A549 (cell line): ENCODE measurements at regions not wholly inside any gene's neighbourhood (a gene's known extent, or its start where the extent isn't known, plus 50 kb on each side); places are given as distances from the start of the nearest gene placed in this dataset.
A peak's percentile ranks its signal among the peaks of the same experiment; 100 is the strongest.
"Not testable (repeated sequence)": the region's sequence is repeated elsewhere in the genome, so short reads cannot be mapped to it uniquely, and the experiment has no call there.

ENCODE experiments used
- ATAC-seq, 2 experiments: fragments of 200-7000 bp in 1 of 2; fragments of >200 bp in 1 of 2; cut with Nextera tagmentation in 1 of 2; cut with Tn5 transposase in 1 of 2; 3 replicates each; pipeline versions ENCODE4 v1.8.0 to v1.9.1; 2018 to 2020; ENCODE audit warnings: mild to moderate bottlenecking in 1 of 2, moderate library complexity in 1 of 2
- CTCF ChIA-PET: fragments of 300-600 bp; sonication (Branson Sonifier 250); formaldehyde crosslinking; extraction: SDS; loops from one replicate; lab custom pipeline; 2021; ENCODE audit warnings: antibody characterized with exemption, inconsistent platforms; lab: Yijun Ruan, JAX
- POLR2A ChIA-PET: fragments of 350-600 bp; formaldehyde crosslinking; extraction: SDS; loops from one replicate; lab custom pipeline; 2021; ENCODE audit warnings: antibody characterized with exemption, inconsistent platforms; lab: Yijun Ruan, JAX
- DNase-seq, 2 experiments: peaks; one replicate each; pipeline versions ENCODE4 v3.0.0 to v3.0.0-alpha.2; 2011 to 2016; ENCODE audit warnings: low read depth in 1 of 2, low spot score in 1 of 2
- FAIRE-seq: peaks from 2 replicates; lab custom pipeline; 2011; peaks lifted over from hg19 to GRCh38; lab: Jason Lieb, UNC
- H3K27ac ChIP-seq, 2 experiments: fragments of >200 bp; sonication (Bioruptor Twin); formaldehyde crosslinking; 3 replicates each; pipeline ENCODE4 v1.5.1; 2016 to 2017
- H3K4me1 ChIP-seq: fragments of >200 bp; sonication (Bioruptor Twin); formaldehyde crosslinking; 3 replicates; pipeline ENCODE4 v1.6.1; 2016
- H3K4me2 ChIP-seq: fragments of >200 bp; sonication (Bioruptor Twin); formaldehyde crosslinking; 3 replicates; pipeline ENCODE4 v1.6.1; 2016
- H3K4me3 ChIP-seq: fragments of >200 bp; sonication (Bioruptor Twin); formaldehyde crosslinking; 3 replicates; pipeline ENCODE4 v1.5.1; 2016
- H3K9me3 ChIP-seq: fragments of >200 bp; sonication (Bioruptor Twin); formaldehyde crosslinking; 3 replicates; pipeline ENCODE4 v1.6.1; 2016
- RAD21 ChIP-seq, 2 experiments: fragments of >200 bp in 1 of 2; sonication (Bioruptor Twin) in 1 of 2; formaldehyde crosslinking in 1 of 2; IDR thresholded peaks in 1 of 2; conservative IDR thresholded peaks in 1 of 2; 2 replicates in 1 of 2; 3 replicates in 1 of 2; pipeline ENCODE4 v1.6.1; 2012 to 2018; ENCODE audit warnings: inconsistent platforms in 1 of 2
- SMC3 ChIP-seq: fragments of >200 bp; sonication (Bioruptor Twin); formaldehyde crosslinking; IDR thresholded peaks from 3 replicates; pipeline ENCODE4 v1.6.1; 2018; ENCODE audit warnings: inconsistent platforms
- WGBS: methylation state at CpG from one replicate; pipeline ENCODE4 v1.1.6; 2017; ENCODE audit errors: missing lambda C conversion rate; 5-methylcytosine and 5-hydroxymethylcytosine counted together
- TF ChIP-seq, protein P1 (sequence below): fragments of >200 bp; sonication (Bioruptor Twin); formaldehyde crosslinking; IDR thresholded peaks from 3 replicates; pipeline ENCODE4 v1.5.1; 2016

DNA sequence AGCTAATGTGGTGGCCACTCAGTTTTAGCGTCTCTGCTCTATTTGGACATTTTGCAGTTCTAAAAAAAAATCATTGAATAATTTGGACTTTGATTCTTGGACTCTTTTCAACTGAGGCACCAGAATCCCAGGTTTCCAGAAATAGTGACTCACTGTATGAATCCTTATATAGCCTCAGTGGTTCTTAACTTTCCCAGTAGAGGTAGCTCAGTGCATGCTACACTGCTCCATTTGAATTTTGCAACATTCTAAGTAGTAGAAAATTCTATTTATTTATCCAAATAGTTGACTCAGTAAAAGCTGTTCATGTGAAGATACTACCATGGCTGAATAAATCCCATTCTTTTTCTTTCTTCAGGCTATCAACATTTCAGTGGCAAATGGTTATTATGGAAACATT is 1544.0 kb downstream of the RPIA start:
- H3K27ac ChIP-seq, FAIRE-seq, DNase-seq, H3K4me2 ChIP-seq, CTCF ChIA-PET, POLR2A ChIA-PET, H3K4me3 ChIP-seq, H3K4me1 ChIP-seq, H3K9me3 ChIP-seq: not testable (repeated sequence)
- peak; percentile 24 to 34; a peak in 1 of 6 replicates for ATAC-seq
- 11% methylated on average over 1 of the region's 1 CpG for WGBS

DNA sequence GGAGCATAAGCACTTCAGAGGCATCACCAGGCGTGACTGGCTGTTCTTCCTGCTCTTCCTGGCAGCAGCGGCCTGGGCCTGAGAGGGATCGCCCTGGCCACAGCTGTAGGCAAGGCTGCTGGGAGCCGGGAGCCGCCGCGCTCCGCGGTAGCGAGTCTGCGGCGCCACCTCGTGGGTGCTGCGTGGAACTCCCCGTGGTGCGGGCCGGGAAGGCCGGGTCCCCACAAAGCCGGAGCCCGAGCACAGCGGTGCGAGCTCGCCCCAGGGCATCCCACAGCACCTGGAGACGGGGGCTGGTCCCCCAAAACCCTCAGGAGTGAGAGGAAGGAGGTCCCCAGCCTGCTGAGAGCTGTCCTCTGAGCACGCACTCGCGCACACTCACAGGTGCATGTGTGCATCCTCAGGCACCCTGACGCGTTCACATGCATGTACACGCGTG is 1546.5 kb downstream of the RPIA start:
- not testable (repeated sequence) for H3K4me1 ChIP-seq, H3K27ac ChIP-seq
- peak overlapping the region; percentile 23; the same call in 1 of the 3 replicates for H3K4me2 ChIP-seq
- 31% methylated on average over 17 of the region's 31 CpGs for WGBS
- TF ChIP-seq RAD21 (conservative IDR thresholded peaks at IDR 0.05 in 1 of 2, IDR thresholded peaks at IDR 0.05 in 1 of 2) (peak; percentile 35 to 55), SMC3 (peak; percentile 43; the same call in 2 of the 3 replicates)
- TF ChIP-seq, protein P1, sequence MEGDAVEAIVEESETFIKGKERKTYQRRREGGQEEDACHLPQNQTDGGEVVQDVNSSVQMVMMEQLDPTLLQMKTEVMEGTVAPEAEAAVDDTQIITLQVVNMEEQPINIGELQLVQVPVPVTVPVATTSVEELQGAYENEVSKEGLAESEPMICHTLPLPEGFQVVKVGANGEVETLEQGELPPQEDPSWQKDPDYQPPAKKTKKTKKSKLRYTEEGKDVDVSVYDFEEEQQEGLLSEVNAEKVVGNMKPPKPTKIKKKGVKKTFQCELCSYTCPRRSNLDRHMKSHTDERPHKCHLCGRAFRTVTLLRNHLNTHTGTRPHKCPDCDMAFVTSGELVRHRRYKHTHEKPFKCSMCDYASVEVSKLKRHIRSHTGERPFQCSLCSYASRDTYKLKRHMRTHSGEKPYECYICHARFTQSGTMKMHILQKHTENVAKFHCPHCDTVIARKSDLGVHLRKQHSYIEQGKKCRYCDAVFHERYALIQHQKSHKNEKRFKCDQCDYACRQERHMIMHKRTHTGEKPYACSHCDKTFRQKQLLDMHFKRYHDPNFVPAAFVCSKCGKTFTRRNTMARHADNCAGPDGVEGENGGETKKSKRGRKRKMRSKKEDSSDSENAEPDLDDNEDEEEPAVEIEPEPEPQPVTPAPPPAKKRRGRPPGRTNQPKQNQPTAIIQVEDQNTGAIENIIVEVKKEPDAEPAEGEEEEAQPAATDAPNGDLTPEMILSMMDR: peak; percentile 33
- TF ChIP-seq, all 56 proteins: peak for 3; not testable (repeated sequence) for 53
- H3K9me3 ChIP-seq, FAIRE-seq, POLR2A ChIA-PET, H3K4me3 ChIP-seq: not testable (repeated sequence)
- DNase-seq (peak in 1 of 2 experiments; percentile 23), ATAC-seq (peak in 1 of 2 experiments; percentile 90; a peak in 3 of 6 replicates)
- CTCF ChIA-PET: interaction anchor here (1.0 kb wide), 1 partner anchor 63 kb away, joined by 4 read pairs; no protein-coding TSS in a partner anchor

DNA sequence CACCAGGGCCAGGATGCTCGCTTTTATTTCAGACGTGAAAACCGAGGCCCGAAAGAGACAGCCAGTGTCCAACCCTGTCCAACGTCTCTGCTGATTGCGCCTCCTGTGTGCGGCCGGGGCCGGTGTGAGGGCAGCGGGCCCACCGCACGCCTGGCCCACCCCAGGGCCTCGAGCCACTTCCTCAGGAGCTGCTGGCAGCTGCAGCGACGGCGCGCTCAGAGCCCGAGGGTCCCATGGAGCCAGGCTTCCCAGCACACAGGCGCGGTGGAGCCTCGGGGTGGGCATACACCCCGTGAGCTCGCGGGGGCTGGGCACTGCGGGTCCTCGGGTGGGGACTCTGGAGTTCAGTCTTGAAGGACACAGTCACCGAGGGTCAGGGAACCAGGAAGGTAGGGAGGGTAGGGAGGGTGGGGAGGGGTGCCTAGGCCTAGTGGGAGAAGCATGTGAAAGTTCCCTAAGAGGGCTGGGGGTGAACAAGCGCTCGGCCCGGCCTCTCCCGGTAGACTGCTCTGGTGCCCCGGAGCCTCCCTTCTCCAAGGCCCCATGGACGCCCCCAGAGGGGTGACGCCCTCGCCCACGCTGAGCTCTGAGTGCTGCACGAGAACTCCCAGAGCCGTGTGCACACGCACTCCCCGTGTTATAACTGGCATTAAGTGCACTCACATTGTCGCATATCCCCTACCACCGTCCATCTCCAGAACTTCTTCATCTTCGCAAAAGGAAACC is 1547.2 kb downstream of the RPIA start:
- H3K4me1 ChIP-seq, DNase-seq, ATAC-seq, H3K9me3 ChIP-seq, H3K27ac ChIP-seq, FAIRE-seq, H3K4me2 ChIP-seq, H3K4me3 ChIP-seq, CTCF ChIA-PET, POLR2A ChIA-PET: not testable (repeated sequence)
- 79% methylated on average over 17 of the region's 43 CpGs for WGBS

DNA sequence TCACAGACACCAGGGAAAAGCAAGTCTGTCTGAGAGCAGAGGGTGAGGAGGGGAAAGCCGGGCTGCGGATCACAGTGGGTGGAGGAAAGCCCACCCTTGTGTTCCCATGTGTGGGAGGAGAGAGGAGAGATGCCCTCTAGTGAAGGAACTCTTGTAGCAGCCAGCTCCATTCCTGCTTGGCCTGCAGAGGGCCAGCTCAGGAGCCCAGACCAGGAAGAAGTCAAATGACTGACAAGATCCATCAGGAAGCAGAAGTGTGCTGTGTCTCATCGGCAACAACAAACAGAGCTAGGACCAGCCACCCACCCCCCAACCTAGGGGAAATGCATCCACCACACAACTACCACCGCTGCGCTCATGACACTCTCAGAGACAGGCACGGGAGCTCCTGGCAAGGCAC is 1548.3 kb downstream of the RPIA start:
- H3K4me1 ChIP-seq, POLR2A ChIA-PET, H3K27ac ChIP-seq, ATAC-seq, H3K4me2 ChIP-seq, FAIRE-seq, H3K9me3 ChIP-seq, CTCF ChIA-PET, H3K4me3 ChIP-seq: not testable (repeated sequence)
- WGBS: 13% methylated on average over 3 of the region's 6 CpGs
- DNase-seq: peak in 1 of 2 experiments; percentile 22

DNA sequence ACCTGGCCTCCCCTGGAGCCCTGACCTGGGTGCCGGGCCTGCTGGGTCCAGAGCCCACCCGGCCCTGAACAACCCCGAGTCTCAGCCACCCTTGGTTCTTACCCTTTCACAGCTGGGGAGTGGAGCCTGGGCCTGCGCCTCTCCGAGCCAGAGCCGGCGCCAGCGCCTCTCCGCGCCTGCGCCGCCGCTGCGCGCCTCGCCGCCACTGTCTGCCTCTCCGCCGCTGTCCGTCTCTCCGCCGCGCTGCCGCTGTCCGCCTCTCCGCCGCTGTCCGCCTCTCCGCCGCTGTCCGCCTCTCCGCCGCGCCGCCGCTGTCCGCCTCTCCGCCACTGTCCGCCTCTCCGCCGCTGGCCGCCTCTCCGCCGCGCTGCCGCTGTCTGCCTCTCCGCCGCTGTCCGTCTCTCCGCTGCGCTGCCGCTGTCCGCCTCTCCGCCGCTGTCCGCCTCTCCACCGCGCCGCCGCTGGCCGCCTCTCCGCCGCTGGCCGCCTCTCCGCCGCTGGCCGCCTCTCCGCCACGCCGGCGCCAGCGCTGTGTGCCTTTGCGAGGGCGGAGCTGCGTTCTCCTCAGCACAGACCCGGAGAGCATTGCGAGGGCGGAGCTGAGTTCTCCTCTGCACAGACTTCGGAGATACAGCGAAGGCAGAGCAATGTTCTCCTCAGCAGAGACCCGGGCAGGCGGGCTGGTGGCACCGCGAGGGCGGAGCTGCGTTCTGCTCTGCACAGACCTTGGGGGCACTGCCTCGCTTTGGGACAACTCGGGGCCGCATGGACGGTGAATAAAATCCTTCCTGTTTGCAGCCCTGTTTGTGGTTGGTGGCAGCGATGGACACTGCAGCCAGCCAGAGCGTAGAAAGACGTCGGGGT is 1553.7 kb downstream of the RPIA start:
- POLR2A ChIA-PET, H3K27ac ChIP-seq, H3K4me1 ChIP-seq, H3K4me2 ChIP-seq, DNase-seq, H3K4me3 ChIP-seq, FAIRE-seq, CTCF ChIA-PET, H3K9me3 ChIP-seq, ATAC-seq: not testable (repeated sequence)
- WGBS: 96% methylated on average over 69 of the region's 94 CpGs

DNA sequence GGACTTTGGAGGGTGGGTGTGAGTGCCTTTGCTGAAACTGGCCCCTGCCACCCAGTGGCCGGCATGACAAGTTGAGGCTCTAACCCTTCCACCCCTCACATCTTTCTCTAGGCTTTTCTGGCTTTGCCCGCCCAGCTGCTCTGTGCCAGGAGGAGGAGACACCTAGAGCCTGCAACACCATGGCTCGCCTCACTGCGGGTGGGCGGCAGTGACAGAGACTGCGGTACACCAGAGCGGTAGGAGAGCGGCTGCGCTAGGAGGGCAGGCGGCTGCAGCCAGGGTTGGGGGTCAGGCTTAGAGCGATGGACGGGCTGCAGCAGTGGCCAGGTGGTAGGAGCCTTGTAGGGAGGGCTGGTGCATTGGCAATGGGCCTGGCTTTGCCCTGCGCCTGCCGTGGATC is 1556.9 kb downstream of the RPIA start:
- H3K9me3 ChIP-seq, FAIRE-seq, H3K4me3 ChIP-seq, ATAC-seq, H3K4me1 ChIP-seq, H3K27ac ChIP-seq, POLR2A ChIA-PET, CTCF ChIA-PET, H3K4me2 ChIP-seq, DNase-seq: not testable (repeated sequence)
- WGBS: no CpG with 5 or more reads among the region's 14 CpGs

DNA sequence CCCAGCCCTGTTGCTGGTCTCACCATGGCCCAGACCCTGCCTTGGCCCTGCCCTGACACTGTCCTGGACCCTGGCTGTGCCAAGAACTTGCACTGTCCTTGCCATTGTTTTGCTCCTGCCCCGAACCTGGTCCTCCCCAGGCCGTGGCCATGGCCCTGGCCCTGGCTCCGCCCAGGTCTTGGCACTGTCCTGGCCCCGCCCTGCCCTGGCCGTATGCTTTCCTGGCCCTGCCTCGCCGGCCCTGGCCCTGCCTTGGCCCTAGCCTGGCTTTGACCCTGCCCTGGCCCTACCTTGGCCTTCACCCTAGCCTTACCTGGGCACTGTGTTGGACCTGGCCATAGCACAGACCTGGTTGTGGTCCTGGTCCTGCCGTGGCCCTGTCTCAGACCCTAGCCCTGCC is 1558.9 kb downstream of the RPIA start:
- H3K27ac ChIP-seq, POLR2A ChIA-PET, CTCF ChIA-PET, H3K9me3 ChIP-seq, H3K4me3 ChIP-seq, FAIRE-seq, H3K4me1 ChIP-seq, ATAC-seq, DNase-seq, H3K4me2 ChIP-seq: not testable (repeated sequence)
- WGBS: 49% methylated on average over 3 of the region's 8 CpGs

DNA sequence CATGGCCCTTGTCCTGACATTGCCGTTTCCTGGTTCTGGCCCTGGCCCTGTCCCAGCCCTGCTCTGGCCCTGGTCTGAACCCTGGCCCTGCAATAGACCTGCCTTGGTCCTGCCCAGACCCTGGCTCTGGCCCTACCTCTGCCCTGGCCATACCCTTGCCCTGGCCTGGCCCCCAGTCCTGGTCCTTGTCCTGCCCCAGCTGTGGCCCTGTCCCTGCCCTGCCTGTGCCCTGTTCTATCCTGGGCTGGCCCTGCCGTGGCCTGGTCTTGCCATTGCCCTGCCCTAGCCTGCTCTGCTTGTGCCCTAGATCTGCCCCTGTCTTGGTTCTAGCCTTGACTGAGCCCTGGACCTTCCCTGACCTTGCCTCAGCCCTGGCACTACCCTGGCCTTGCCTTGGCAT is 1560.1 kb downstream of the RPIA start:
- H3K27ac ChIP-seq, DNase-seq, H3K4me2 ChIP-seq, H3K4me1 ChIP-seq, ATAC-seq, FAIRE-seq, CTCF ChIA-PET, H3K9me3 ChIP-seq, POLR2A ChIA-PET, H3K4me3 ChIP-seq: not testable (repeated sequence)
- 67% methylated on average over 1 of the region's 2 CpGs for WGBS

DNA sequence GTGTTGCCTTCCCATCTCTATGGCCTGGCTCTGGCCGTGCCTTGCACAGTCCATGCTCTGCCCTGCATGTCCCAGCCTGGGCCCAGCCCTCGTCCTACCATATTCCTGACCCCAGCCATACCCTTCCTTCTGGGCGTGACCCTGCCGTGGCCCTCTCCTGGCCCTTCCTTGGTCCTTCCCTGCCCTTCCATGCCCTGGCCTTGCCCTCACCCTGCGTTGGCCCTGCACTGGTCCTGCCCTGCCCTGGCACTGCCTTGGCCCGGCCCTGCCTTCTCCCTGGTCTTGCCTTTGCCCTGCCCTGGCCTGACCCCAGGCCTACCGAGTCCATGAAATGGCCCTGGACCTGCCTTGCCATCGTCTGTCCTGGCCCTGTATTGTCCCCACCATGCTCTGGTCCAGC is 1561.8 kb downstream of the RPIA start:
- ATAC-seq, DNase-seq, H3K4me2 ChIP-seq, H3K4me1 ChIP-seq, H3K4me3 ChIP-seq, FAIRE-seq, H3K27ac ChIP-seq, CTCF ChIA-PET, H3K9me3 ChIP-seq, POLR2A ChIA-PET: not testable (repeated sequence)
- 42% methylated on average over 5 of the region's 8 CpGs for WGBS
